Fibroblast of peridontal ligament (primary cell): ENCODE measurements at regions not wholly inside any gene's neighbourhood (a gene's known extent, or its start where the extent isn't known, plus 50 kb on each side); places are given as distances from the start of the nearest gene placed in this dataset.
A peak's percentile ranks its signal among the peaks of the same experiment; 100 is the strongest.

Source experiments
- DNase-seq: peaks from one replicate; pipeline ENCODE4 v3.0.0-alpha.2; 2010; ENCODE audit errors: extremely low read depth

GRCh38 chr2:201968476-201968875, 65.2 kb upstream of the FZD7 start:
- no peak for DNase-seq

DNA sequence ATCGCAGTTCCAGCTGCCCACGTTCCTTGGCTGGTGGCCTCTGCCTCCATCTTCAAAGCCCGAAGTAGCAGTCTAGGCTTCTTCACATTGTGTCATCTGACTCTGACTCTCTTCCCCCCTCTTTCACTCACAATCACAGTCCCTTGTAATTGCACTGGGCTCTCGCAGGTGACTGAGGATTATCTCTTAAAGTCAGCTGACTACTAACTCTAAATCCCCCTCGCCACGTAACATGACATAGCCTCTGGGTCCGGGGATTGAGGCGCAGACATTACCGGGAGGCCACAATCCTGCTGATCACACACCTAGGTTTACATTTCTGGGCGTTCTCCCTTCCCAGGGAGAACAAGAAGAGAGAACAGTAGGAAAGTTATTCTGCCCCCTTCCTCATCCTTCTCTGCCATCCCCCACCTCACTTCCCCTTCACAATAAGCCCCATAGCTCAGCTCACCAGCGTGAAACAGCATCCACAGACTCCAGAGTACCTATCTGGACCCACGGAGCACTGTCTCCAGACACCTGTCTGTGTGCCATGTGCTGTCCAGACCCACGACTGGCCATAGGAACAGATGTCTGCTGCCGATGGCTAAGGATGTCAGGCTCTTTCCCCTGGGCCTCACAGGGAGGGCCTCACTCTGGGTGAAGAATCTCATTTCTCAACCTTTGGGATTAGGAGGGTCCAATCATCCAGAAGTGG, 64.3 kb upstream of the FZD7 start:
- DNase-seq, result no peak

DNA sequence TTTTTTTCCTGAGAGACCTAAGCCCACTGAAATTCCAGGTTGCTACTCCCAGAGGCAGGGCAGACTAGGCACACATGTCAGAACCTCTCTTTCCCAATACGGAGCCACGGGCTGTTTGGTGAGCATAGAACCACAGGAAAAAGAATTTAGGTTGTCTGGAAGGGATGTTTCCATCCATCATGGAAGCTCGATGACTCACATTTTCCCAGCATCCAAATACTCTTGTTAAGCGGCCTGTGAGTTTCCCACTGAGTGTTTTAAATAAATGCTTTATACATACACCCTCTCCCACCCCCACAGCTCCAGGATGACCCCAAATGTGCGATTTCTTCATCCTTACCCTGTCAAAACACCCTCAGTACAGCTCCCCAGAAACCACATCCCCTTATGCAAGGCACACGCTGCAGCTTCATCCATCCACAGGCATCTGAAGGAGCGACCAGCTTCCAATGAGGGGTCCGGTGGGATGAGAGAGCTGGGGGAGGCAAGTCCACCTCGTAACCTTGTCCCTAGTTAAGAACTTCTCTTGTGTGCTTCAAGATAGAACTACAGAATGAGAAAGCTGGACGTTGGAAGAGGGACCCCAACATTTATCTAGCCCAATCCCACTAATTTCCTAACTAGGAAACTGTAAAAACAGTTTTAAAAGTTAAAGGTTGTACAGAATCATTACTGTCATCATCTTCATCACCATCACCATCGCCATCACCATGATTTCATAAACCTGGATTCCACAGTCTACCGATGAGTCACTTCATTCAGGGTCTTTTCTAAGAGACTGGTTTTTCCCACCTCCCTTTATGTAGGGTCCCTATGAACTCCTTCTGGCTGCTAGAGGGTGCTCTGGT, 63.5 kb upstream of the FZD7 start:
- peak; percentile 92 for DNase-seq

- DNase-seq, result no peak
Measured at GRCh38 chr2:201970786-201971108, 62.9 kb upstream of the FZD7 start.

DNA sequence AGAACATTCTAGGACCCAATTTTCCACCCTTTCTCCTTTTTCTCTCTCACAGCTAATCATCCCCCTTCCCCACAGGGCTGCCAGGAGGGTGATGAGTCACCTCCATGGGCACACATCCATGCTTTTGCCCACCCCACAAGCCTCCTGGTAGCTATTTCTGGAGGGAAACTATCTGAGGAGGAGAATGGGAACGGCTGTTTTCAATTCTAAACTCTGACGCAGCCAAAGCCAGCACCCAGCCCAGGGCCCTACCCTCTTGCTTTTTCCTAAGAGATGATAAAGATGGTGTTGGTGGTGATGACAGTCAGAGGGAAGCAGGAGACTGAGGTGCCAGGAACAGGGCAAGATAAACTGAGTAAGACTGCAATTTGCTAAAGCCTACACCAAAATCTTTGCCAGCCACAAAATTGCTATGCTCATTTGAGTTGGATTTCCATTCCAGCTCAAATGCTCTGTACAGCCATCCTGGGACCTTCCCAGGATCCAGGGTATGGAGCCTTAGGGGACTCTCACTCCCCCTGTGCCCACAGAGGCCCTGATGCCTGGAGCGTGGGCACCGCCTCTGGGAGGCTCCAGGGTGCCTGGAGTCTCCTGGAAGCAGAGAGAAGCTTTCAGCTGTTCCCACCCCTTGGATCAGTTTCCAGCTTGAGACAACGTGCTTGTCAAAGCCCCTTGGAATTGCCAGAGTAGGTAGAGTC, 62.0 kb upstream of the FZD7 start:
- DNase-seq, result peak; percentile 88

- DNase-seq, result no peak
Measured at GRCh38 chr2:201972621-201973255, 60.9 kb upstream of the FZD7 start.

GRCh38 chr2:201973305-201973928, 60.2 kb upstream of the FZD7 start:
- DNase-seq, result no peak

DNA sequence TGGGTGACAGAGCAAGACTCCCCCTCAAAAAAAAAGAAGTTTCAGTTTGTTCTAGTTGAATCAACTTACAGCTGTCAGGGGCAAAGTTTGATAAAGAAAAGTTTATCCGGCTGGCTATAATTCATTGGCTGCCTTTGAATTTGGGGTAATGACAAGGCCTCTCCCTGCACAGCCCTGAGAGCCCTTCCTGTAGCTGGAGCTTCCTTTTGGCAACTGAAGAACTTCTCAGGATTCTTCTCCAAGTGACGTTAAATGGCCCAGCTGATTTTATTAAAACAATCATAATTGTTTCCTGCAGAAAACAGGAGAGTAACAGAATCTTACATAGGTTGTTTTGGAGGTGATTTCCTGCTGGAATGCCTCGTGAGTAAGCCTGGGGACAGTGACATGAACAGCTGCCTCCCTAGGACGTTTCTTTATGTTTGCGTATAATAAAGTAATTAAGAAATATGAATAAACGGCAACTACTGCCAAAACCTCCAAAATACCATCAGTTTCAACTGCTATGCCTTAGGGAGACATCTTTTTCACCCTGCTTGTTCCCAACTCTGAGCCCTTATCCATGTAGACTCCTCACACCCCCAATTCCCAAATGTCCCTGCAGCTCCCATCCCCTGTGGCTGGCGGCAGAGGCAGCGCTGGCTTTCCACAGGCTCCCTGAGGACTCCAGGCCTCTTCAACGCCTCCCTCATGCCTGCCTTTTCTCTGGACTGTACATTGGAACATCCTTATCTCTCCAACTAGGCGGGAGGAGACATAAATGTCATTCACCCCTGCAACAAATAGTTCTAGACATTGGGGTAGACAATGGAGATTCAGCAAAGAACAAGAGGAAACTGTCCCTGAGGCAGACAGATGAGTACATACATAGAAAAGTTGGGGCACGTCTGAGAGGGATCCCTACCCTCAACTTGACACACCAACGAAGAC, 59.2 kb upstream of the FZD7 start:
- DNase-seq, result peak; percentile 25

GRCh38 chr2:201975434-201975833, 58.2 kb upstream of the FZD7 start:
- no peak for DNase-seq

DNA sequence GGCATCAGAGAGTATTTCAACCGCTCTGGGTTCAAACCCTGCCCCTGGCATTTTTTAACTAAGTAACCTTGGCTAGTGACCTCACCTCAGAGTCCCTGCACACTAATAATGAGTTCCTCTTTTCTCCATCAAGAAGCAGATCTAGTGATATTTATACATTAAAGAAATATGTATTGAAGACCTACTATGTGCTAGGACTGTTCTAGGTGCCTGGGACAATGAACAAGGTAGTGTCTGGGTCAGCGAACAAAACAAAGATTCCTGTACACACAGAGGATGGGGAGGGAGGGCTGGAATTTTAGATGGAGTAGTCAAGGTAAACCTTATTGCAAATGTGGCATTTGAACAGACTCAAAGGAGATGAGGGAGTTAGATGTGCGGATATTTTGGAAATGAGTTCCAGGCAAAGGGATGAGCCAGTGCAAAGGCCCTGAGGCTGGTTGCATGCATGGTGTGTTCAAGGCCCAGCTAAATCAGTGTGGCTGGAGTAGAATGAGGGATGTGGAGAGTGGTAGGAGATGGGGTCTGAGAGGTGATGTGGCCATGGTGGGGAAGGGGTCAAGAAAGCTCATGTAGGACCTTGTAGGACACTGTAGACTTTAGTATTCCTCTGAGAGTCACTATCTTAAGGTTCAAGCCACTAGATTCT, 57.6 kb upstream of the FZD7 start:
- DNase-seq, result no peak

DNA sequence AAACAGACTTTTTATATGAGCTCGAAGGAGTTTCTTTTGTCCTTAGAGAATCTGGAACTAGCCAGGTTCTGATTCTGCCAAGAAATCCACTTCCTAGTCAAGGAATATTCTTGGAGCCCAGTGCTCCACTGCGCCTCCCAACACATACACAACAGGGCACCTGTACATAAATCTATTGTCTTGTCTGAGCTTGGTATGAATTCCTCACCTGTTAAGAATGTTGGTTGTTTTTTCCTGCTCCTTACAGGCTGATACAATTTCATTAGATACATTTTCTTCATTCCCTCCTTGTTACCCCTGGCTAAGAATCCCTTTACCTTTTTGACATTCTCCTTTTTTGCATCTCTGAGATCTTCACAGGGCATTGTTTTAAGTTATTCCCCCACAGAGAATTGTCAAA, 56.0 kb upstream of the FZD7 start:
- DNase-seq, result no peak

DNA sequence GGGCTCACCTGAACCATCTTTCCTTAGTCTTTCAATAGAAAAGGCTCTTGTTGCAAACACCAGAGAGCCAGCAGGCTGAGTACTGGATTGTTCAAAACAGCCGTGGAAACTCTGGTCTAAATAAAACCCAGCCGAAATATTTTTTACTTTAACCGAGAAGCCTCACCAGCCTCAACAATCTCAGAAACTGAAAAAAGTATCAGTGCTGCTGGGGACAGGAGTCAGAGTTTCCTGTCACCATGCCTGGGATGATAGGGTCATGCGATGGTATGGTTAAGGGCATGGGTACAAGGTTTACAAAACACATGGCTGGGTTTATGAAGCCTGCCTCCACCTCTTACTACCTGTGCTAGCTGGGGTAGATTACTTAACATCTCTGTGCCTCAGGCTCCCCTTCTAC, 55.3 kb upstream of the FZD7 start:
- DNase-seq, result no peak

DNA sequence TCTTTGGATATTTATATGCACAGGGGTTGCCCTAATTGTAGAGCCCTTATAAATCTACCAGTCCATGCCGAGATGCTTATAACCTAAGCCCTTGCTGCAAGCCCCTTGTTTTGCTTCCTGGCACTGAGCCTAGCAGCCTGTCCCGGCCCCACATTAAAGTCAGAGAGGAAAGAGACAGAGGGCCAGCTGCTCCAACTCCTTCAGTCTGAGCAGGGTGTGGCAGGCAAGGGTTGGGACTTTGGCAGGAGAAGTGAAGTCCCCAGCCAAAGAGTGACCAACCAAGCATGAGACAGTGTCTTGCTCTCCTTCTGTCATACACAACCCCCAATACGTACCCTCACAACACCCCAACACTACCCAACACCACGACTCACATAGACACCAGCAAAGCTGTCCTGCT, 54.7 kb upstream of the FZD7 start:
- no peak for DNase-seq

- no peak for DNase-seq
Measured at GRCh38 chr2:201980389-201980821, 53.2 kb upstream of the FZD7 start.

DNA sequence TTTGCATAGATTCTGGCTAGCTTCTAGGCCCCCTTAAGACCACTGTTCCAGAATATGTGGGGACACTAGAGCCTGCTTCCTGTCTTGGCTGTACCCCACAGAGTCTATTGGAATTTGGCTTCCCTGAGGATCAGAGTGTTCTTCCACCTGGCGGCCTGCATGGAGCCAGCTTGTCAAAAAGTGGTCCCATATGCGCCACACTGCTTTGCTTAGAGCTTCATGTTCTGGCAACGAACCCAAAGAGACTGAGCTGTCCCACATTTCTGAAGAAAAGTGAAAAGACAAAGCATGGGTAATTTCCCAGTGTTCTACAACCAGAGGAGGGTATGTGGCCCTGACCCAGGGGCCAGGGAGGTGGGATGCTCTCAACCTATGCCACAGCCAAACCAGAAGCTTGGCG, 52.7 kb upstream of the FZD7 start:
- DNase-seq, result no peak

DNA sequence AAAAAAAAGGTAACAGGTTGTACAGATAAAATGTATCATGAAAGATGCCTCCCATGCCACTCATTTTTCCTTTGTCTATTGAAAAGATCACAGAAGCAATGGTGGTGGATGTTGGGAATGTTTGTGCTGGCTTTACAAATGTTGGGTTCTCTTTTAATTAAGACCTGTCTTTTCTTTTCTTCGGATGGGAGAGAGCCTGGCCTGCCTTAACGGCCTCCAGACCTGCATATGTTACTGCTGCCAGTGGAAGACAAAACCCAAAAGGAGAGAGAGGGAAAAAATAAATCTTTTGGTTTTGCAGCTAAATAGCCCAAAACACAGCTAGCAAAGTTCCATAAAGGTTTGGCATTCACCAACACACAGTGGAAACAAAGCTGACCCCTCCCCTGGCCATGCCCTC, 50.5 kb upstream of the FZD7 start:
- DNase-seq, result no peak

GRCh38 chr2:201983800-201984199, 49.9 kb upstream of the FZD7 start:
- DNase-seq, result no peak
